ENCODE measurements at regions not wholly inside any gene's neighbourhood (a gene's known extent, or its start where the extent isn't known, plus 50 kb on each side); places are given as distances from the start of the nearest gene placed in this dataset.

DNA sequence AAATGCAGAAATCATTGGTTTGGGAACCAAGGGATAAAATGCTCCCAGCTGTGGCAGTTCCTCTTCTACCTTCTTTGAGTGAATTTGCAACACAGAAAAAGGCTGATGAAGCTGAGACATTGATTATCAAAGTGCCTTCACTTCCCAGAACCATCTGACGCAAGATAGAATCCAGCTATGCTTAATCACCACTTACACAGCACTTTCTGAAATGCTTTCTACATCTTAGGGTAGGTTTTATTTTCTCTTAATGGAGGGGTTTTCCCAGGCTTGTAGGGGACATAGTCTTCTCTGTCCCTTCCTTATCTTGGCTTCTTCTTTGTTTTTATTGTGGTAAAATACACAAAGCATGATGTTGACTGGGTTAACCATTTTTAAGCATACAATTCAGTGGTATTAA, 332.6 kb upstream of the ZNF32 start:
- DNase-seq (ENCODE audit: low read depth in 2 of 3, low spot score in 1 of 3), result no peak

DNA sequence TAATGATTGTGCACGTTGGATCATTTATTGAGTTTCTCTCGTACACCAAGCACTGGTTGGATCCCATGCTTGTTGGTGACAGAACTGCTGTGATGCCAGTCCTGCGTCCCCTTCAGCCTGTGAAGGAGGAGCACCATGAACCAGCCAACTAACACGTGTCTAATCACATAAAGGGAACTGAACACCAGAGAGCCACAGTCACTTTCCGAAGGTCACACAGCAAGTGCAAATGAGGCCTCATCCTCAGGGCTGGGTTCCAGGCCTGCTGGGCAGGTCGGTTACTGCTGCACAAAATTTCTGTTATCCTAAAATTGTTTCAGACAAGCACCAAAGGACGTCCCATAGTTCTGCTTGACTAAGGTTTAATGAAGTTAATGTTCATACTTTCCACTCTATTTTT, 332.0 kb upstream of the ZNF32 start:
- DNase-seq (ENCODE audit: low read depth in 2 of 3, low spot score in 1 of 3), result no peak

DNA sequence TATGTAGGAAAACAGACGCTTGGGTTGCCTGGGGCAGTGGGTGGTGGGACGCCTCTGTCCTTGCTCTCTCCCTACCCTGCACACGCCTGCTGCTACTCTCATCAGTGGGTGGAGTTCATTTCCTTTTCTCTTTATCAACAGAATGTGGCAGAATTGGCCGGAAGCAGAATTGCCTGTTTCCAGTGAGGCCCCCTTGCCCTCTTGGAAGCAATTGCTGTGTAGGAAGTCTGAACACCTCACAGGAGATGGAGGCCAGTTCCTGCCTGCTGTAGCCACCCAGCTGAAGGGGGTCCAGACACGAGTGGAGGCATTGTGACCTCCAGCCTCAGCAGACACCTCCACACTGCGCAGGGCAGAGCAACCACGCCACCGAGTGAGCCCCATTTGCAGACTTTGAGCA, 331.6 kb upstream of the ZNF32 start:
- no peak for DNase-seq (ENCODE audit: low read depth in 2 of 3, low spot score in 1 of 3)

DNA sequence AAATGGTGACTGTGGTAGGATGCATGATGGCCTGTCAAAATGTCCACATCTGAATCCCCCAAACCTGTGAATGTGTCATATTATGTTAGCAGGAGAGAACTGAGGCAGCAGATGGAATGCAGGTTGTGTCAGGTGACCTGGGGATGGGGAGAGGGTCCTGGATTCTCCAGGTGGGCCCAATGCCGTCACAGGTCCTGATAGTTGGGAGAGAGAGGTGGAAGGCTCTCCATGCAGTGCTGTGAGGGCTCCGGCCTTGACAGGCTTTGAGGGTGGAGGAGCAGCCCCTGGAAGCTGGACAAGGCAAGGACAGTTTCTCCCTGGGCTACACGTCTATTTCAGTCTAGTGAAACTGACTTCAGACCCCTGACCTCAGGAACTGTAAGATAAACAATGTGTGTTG, 330.9 kb upstream of the ZNF32 start:
- no peak for DNase-seq (ENCODE audit: low read depth in 2 of 3, low spot score in 1 of 3)

DNA sequence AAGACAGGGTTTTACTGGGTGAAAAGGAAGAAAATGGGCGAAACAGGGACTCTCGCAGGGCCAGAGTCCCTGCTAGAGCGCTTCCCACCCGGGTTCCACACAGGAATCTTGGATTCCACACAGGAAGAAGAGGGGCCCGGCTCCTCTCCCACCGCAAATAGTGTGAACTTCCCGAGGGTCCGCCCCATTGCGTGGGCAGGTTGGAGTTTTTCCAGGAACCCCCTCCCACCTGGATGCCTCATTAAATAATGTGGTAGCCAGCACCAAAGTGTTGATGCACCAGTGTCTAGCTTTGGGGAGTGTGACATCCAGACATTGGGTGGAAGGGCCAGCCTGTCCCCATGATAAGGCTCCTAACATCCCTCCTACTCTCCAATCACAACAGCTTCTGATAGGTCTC, 330.3 kb upstream of the ZNF32 start:
- no peak for DNase-seq (ENCODE audit: low read depth in 2 of 3, low spot score in 1 of 3)

DNA sequence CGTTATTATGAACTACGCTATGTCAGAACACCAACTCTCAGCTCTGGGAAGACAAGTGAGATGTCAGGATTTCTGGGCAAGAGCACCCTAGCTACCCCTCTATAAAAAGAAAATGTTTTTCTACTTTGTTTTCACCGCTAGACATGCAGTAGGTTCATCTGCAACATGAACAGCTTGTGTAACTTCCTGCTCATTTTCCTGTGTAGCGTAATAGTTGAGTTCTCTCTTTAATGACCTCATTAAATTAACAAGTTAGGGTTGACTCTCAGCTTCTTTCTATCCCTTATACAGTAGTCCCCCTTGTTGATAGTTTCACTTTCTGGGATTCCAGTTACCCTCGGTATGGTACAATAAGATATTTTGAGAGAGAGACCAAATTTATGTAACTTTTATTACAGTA, 329.4 kb upstream of the ZNF32 start:
- no peak for DNase-seq (ENCODE audit: low read depth in 2 of 3, low spot score in 1 of 3)

DNA sequence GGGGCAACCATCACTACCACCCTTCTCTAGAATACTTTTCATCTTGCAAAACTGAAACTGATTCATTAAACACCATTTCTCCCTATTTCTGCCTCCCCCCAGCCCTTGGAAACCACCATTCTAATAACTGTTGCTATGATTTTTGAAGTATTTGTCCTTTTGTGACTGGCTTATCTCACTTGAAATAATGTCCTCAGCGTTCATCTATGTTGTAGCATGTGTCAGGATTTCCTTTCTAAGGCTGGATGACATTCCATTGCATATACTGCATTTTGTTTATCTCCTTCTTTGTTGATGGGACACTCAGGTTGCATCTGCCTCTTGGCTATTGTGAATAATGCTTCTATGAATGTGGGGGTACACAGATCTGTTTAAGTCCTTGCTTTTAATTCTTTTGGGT, 327.6 kb upstream of the ZNF32 start:
- no peak for DNase-seq (ENCODE audit: low read depth in 2 of 3, low spot score in 1 of 3)

DNA sequence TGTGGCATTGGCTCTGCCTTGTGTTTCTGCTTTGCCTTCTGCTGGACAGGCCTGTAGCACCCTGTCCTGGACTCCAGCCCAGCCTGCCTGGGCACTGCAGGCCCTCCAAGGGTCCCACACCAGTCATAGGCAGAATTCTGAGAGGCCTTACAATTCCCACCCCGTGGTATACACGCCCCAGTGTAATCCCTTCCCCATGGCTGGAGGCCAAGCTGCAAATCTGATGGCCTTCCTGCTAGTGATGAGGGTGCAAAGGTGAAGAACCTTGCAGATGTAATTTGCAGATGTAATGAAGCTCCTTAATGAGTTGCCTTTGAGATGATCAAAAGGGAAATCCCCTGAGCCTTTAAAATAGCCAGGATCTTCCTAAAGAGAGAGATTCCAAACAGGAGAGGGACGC, 325.1 kb upstream of the ZNF32 start:
- DNase-seq (ENCODE audit: low read depth in 2 of 3, low spot score in 1 of 3), result no peak

DNA sequence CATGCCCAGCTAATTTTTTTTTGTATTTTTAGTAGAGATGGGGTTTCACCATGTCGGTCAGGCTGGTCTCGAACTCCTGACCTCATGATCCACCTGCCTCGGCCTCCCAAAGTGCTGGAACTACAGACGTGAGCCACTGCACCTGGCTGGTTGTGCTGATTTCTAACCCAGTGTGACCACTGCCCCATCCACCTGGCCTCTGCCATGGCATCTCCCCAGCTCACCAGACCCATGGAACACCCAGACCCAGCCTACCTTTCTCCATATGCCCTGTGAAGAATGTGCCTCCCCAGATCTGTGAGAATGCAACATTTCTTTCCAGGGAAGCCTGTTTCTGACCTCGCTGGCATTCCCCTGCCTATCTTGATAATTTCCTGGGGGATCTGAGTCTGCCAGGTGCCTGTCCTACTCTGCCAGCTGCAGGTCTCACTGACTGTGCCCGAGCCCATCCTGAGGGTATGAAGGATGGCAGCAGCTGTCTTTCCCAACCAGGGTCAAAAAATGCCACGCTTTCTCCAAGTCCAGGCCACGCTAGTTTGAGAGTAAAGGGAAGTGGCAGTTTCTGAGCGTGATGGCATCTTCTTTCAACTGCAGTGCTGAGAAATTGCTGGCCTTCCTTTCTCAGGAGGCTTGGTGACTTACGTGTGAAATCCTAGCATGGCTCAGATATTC, 324.4 kb upstream of the ZNF32 start:
- DNase-seq (ENCODE audit: low read depth in 2 of 3, low spot score in 1 of 3), result no peak

DNA sequence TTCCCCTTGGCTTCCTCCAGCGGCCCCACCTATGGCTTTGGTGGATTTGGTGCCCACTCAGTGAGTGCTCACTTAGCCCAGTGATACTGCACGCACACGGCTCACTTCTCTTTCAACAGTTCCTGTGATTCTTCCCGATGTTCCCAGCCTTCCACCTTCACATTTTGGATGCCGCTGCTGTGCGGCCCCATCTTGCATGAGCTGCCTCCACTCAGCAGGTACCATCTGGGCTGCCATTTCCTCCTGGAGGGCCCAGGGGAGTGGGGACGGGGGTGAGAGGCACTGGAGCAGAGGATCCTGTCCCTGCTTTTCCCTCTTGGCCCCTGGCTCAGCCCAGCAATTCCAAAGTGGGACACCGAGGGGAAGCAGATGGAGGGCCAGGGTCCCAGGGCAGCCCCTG, 323.3 kb upstream of the ZNF32 start:
- no peak for DNase-seq (ENCODE audit: low read depth in 2 of 3, low spot score in 1 of 3)

DNA sequence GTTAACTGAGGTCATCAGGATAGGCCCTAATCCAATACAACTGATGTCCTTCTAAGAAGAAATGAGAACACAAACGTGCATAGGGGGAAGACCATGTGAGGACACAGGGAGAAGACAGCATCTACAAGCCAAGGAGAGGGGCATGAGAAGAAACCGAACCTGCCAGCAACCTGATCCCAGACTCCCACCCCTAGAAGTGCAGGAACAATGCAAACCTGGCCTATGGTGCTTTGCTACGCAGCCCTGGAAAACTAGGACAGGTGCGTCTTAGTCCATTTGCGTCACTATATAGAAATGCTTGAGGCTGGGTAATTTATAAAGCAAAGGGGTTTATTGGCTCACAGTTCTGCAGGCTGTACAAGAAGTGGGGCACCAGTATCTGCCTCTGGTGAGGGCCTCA, 322.6 kb upstream of the ZNF32 start:
- DNase-seq (ENCODE audit: low read depth in 2 of 3, low spot score in 1 of 3), result no peak

DNA sequence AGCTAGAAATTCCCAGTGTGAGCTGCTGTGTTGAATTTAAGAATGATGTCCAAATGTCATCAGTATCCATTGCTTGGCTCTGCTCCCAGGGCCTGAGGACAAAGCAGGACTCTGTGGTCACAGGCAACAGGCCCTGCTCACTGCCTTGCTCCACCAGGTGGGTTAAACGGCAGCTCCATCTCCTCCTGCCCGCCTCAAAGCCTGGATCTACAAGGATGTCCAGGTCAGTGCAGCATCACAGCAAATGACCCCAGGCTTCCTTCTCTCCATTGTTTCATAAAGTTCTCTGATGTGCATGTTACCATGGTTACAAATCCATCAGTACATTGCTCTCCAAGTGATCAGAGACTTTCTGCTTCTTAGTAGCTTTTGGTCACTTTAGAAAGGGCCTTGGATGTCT, 322.0 kb upstream of the ZNF32 start:
- DNase-seq (ENCODE audit: low read depth in 2 of 3, low spot score in 1 of 3), result no peak

DNA sequence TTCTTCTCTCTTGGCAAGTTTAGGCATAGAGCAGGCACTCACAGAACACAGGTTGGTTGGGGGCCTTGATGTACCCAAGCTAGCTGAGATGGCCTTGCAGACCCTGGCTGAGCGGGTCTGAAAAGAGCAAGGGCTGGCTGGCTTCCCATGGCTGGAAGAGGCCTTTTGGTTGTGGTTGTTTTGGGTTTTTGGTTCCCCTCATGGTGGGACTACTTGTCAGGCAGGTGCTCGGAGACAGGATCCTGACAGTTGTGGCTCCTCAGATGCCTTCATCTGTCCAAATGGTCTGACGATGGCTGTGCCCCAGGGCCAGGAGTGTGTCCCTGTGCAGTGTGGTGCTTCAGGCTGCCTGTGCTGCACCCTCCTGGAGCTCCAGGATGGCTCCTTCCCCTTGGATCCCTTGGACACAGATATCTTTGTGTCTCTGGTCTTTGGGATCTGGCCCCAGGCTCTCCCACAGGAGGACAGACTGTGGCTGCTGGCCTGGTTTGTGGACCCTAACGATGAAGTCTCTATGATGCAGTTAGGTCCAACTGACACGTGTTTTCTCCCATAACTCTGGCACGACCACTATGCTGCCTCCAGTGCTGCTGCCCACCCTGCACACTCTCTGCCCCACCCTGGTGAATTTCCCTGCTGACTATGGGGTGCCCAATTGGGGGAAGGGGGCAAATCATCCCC, 321.5 kb upstream of the ZNF32 start:
- no peak for DNase-seq (ENCODE audit: low read depth in 2 of 3, low spot score in 1 of 3)

DNA sequence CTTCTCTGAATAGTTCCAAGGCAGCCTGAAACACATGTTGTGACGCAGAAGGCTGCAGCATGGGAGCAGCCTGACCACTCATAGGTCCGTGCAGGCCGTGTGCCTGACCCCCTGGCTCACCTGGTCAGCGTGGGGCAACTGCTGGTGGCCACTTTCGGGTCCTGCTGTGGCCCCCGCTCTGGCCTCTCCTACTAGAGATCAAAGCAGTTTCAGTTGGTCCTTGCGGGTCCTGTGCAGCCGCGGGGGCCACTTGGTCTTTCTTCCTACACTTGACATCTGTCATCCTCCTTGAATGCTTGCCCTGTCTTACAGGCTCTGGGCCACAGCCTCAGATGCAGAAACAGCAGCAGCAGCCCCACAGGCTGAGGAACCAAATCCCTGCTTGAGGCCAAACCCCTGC, 320.8 kb upstream of the ZNF32 start:
- DNase-seq (ENCODE audit: low read depth in 2 of 3, low spot score in 1 of 3), result no peak

DNA sequence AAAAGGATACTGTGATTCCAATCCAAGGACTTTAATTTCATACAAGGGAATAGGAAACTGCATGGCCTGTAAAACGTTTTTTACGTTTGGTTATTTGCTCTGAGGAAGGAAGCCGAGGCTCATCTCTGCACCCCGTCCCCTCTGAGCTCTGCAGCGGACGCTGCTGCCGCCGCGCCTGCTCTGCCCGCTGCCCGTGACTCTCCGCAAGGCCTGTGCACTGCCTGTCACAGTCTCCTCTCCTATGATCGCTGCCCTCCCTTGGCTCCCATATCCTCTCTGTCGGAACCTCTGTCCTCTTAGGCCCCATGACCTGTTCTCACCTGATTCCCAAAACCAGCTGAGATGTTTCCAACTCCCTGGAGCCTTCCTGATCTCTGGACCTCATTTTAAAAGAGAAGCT, 320.3 kb upstream of the ZNF32 start:
- DNase-seq (ENCODE audit: low read depth in 2 of 3, low spot score in 1 of 3), result no peak

DNA sequence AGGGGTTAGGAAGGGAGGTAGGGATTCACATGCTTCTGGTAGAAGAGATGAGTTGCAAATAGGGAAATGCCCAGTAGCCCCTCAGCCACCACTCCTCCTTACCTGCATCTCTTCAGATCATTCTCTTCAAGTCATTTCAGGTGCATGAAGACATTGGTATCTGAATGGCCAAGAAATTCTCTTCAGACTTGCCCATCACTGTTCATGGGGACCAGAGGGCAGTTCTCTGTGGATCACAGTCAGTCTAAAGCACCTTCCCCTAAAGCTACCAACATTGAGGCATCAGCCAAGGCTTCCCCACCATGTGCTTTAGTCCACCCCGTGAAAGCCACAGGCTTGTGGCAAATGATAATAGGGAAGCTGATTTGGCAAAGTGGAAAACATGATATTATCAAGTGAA, 319.4 kb upstream of the ZNF32 start:
- DNase-seq (ENCODE audit: low read depth in 2 of 3, low spot score in 1 of 3), result no peak

DNA sequence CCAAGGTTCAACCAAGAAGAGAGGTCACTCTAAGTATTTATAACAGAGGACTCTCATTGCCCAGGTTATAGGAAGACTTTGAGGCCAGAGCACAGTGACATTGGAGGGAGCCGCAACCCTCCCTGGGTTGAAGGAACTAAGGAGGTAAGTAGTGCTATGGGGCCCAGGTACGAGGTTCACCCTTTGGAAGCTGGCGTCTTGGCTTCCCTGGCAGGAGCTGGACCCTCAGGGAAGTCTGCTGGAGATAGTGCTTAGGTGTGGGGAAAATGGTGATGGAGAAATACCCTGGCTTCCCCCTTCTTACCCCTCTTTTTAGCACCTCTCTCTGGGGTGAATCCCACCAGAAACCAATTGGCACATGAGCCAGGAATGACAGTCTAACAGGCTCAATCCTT, 317.9 kb upstream of the ZNF32 start:
- DNase-seq (ENCODE audit: low read depth in 2 of 3, low spot score in 1 of 3), result no peak

DNA sequence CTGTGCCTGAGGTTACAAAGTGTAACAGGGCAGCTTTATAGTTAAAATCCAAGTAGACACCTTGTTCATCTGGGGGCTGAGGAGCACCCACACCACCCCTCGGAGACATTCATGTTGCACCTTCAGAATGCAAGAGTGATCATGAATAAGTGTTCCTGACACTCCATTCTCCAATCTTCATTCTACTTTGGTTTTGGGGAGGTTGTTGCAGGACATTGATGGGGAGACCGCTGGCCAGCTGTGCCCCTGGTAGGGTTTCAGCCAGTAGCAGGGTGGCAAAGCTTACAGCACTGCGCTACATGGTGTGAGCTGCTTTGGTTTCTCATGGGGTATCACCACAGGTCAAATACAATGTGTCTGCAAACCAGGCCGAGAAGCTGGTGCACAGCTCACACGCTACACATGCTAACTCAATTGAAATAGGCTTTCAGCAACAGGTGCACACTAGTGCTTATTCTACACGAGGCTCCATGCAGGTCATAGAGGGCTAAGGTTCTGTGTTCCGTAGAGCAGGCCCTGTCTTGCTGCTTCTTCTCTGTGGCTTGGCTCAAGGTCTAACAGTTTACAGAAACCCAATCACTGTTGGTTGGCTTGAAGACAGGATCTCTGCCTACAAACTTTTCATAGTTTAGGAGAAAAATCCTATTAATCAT, 317.4 kb upstream of the ZNF32 start:
- DNase-seq (ENCODE audit: low read depth in 2 of 3, low spot score in 1 of 3), result no peak

DNA sequence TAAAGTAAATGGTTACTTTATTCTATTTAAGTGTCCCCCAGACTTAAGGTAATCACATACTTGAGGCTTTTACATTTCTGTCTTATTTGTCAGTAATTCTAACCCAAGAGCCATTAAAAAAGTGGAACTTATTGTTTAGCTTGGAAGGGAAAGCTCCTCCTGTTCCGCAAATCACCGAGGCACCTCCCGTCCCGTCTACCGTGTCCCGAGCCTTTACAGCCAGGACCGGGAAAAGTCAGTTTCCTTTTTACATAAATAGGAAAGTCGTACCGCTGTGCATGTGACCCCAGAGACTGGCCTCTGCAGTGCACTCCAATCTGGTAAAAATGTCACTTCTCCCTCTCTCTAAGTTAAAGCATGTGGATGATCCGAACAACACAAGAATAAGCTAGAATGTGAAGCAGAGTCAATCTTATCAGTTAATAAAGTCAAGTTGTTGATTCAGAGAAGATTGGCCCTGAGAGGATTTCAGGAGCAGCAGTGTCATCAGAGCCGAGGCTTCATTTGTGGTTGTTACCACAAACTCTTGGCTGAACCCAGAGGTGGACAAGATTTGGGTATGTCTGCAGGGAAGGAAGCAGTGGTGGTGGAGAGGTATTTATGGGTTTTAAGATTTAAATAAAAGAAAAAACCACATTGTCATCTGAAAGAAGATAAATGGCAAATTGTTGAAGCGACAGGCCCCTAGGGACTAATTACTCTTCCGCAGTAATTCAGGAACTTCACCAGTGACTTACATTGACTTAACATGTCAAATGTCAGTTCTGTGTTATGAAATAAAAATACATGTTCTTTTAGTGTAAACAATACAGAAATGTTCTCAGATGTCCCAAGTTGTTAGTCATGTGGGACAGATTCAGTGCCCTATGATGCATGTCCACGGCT, 316.6 kb upstream of the ZNF32 start:
- DNase-seq (ENCODE audit: low read depth in 2 of 3, low spot score in 1 of 3), result no peak

DNA sequence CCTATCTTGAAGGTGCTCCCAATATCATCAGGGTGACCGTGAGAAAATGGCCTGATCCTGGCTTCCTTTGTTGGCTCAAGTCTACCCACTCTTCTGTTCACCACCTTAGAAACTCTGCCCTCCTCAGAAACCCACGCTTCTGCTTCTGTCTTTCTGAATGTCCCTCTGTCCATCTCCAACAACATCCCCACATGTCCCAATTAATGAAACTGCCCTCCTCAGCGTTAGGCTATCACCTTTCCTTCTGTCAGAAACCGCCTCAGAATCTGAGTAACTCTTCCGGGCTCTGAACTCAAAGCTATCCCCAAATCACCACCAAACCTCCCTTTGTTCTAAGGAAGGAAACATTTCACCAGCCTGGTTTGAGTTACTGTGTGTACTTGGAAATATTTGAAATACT, 315.8 kb upstream of the ZNF32 start:
- no peak for DNase-seq (ENCODE audit: low read depth in 2 of 3, low spot score in 1 of 3)

DNA sequence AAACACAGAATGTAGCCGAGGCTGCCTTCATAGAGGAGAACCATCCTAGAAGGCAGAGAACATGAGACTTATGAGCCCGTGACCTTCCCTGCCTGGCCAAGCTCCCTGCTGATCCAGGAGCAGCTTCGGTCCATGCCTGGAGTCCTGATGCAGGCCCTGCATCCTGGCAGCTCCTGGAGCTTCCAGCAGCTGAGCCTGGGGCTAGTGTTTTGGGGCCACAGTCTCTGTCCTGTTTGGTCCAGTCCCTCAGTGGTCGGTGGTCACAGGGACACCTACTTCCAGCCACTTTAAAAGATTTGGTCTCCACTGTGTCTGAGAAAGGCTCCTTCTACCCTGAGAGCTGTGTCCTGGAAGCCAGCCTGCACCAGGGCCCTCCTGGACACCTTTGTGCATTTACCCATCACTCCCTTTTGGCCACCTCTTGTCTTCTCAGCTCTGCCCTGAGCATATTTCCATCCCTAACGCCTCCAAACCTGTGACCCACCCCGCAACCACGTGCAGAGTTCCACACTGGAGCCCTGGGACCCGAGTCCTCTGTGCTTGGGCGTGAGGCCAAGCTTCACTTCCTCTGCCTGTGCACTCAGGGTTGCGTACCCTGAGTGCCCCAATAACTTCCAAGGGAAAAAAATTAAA, 315.2 kb upstream of the ZNF32 start:
- no peak for DNase-seq (ENCODE audit: low read depth in 2 of 3, low spot score in 1 of 3)

Data from stimulated activated CD4-positive, alpha-beta T cell treated with anti-CD3 and anti-CD28 coated beads, Interleukin-12 subunit alpha, Interleukin-12 subunit beta, amount 100 ng/mL, for 48 hours (primary cell).